SK-N-SH (cell line): ENCODE measurements at regions not wholly inside any gene's neighbourhood (a gene's known extent, or its start where the extent isn't known, plus 50 kb on each side); places are given as distances from the start of the nearest gene placed in this dataset.

Experiments used
- TF ChIP-seq, protein P1 (sequence below): IDR thresholded peaks from 2 replicates; pipeline ENCODE4 v1.4.0; 2012; ENCODE audit warnings: low read depth, borderline replicate concordance
- TF ChIP-seq, protein P2 (sequence below): fragments of 150-350 bp; IDR thresholded peaks from 2 replicates; pipeline ENCODE4 v1.6.1; 2017; ENCODE audit warnings: antibody characterized with exemption, low read length, low read depth, borderline replicate concordance

DNA sequence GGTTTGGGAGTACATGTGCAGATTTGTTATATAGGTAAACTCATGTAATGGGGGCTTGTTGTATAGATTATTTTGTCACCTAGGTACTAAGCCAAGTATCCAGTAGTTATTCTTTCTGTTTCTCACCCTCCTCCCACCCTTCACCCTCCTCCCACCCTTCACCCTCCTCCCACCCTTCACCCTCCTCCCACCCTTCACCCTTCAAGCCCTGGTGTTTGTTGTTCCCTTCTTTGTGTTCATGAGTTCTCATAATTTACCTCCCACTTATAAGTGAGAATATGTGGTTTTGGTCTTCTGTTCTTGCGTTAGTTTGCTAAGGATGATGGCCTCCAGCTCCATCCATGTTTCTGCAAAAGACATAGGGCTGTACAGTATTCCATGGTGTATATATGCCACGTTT, 58.7 kb upstream of the OR10AD1 start (continued):
- TF ChIP-seq, protein P1, sequence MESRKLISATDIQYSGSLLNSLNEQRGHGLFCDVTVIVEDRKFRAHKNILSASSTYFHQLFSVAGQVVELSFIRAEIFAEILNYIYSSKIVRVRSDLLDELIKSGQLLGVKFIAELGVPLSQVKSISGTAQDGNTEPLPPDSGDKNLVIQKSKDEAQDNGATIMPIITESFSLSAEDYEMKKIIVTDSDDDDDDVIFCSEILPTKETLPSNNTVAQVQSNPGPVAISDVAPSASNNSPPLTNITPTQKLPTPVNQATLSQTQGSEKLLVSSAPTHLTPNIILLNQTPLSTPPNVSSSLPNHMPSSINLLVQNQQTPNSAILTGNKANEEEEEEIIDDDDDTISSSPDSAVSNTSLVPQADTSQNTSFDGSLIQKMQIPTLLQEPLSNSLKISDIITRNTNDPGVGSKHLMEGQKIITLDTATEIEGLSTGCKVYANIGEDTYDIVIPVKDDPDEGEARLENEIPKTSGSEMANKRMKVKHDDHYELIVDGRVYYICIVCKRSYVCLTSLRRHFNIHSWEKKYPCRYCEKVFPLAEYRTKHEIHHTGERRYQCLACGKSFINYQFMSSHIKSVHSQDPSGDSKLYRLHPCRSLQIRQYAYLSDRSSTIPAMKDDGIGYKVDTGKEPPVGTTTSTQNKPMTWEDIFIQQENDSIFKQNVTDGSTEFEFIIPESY = no peak
- TF ChIP-seq, protein P2, sequence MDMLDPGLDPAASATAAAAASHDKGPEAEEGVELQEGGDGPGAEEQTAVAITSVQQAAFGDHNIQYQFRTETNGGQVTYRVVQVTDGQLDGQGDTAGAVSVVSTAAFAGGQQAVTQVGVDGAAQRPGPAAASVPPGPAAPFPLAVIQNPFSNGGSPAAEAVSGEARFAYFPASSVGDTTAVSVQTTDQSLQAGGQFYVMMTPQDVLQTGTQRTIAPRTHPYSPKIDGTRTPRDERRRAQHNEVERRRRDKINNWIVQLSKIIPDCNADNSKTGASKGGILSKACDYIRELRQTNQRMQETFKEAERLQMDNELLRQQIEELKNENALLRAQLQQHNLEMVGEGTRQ = no peak
